ENCODE measurements at regions not wholly inside any gene's neighbourhood (a gene's known extent, or its start where the extent isn't known, plus 50 kb on each side); places are given as distances from the start of the nearest gene placed in this dataset.

GRCh38 chr5:155380480-155380879 is 366.9 kb downstream of the KIF4B start:
- ATAC-seq, result no peak
- no peak for TF ChIP-seq ARNTL (CRISPR knock-in tag; IDR thresholded peaks at IDR 0.05; ENCODE audit: borderline replicate concordance, low read depth)
- no peak for TF ChIP-seq BACH2 (CRISPR knock-in tag; IDR thresholded peaks at IDR 0.05; ENCODE audit: borderline replicate concordance)
- TF ChIP-seq TOX (CRISPR knock-in tag; IDR thresholded peaks at IDR 0.05; ENCODE audit: borderline replicate concordance), result no peak
- no peak for TF ChIP-seq ZNF70 (CRISPR knock-in tag; IDR thresholded peaks at IDR 0.05)
- TF ChIP-seq ZC3H10 (CRISPR knock-in tag; IDR thresholded peaks at IDR 0.05), result no peak
- no peak for TF ChIP-seq ZFP30 (CRISPR knock-in tag; IDR thresholded peaks at IDR 0.05)
- no peak for TF ChIP-seq PPARA (CRISPR knock-in tag; IDR thresholded peaks at IDR 0.05; ENCODE audit: borderline replicate concordance)
- no peak for TF ChIP-seq ZNF565 (CRISPR knock-in tag; conservative IDR thresholded peaks at IDR 0.05; ENCODE audit: low read depth)
- no peak for TF ChIP-seq ZFP3 (CRISPR knock-in tag; IDR thresholded peaks at IDR 0.05)
- TF ChIP-seq PATZ1 (CRISPR knock-in tag; IDR thresholded peaks at IDR 0.05; ENCODE audit: borderline replicate concordance), result no peak
- TF ChIP-seq TCF4 (CRISPR knock-in tag; IDR thresholded peaks at IDR 0.05; ENCODE audit: borderline replicate concordance), result no peak
- TF ChIP-seq ESRRG (CRISPR knock-in tag; IDR thresholded peaks at IDR 0.05), result no peak
- no peak for TF ChIP-seq CSDC2 (CRISPR knock-in tag; IDR thresholded peaks at IDR 0.05)
- no peak for TF ChIP-seq GLIS3 (CRISPR knock-in tag; IDR thresholded peaks at IDR 0.05)
- TF ChIP-seq RARB (CRISPR knock-in tag; IDR thresholded peaks at IDR 0.05), result no peak
- no peak for TF ChIP-seq OSR1 (CRISPR knock-in tag; IDR thresholded peaks at IDR 0.05)
- TF ChIP-seq ISL1 (CRISPR knock-in tag; IDR thresholded peaks at IDR 0.05), result no peak
- TF ChIP-seq CREB5 (CRISPR knock-in tag; IDR thresholded peaks at IDR 0.05; ENCODE audit: low read depth), result no peak
- TF ChIP-seq POU6F1 (CRISPR knock-in tag; IDR thresholded peaks at IDR 0.05; ENCODE audit: borderline replicate concordance, low read depth), result no peak

DNA sequence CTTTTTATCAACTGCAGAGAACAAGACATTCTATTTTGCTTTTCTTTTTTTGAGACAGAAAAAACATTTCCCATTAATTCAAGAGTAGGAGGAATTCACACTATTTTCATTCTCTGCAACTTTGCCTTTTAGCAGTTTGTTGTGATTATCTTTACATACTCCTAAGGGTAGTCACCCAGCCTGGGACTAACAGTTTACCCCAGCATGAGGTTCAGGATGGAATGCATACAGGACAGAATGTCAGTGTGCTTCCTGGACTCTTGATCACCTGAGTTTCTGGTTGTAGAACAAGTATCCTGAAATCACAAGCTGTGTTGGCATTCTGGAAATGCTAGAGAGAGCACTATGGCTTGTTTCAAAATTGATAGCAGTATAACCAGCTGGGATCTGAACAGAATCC is 368.1 kb downstream of the KIF4B start:
- TF ChIP-seq CSDC2 (CRISPR knock-in tag; IDR thresholded peaks at IDR 0.05) (no peak), ZNF565 (CRISPR knock-in tag; conservative IDR thresholded peaks at IDR 0.05; ENCODE audit: low read depth) (no peak), CREB5 (CRISPR knock-in tag; IDR thresholded peaks at IDR 0.05; ENCODE audit: low read depth) (no peak), PPARA (CRISPR knock-in tag; IDR thresholded peaks at IDR 0.05; ENCODE audit: borderline replicate concordance) (no peak), ZFP30 (CRISPR knock-in tag; IDR thresholded peaks at IDR 0.05) (no peak)
- no peak for ATAC-seq

DNA sequence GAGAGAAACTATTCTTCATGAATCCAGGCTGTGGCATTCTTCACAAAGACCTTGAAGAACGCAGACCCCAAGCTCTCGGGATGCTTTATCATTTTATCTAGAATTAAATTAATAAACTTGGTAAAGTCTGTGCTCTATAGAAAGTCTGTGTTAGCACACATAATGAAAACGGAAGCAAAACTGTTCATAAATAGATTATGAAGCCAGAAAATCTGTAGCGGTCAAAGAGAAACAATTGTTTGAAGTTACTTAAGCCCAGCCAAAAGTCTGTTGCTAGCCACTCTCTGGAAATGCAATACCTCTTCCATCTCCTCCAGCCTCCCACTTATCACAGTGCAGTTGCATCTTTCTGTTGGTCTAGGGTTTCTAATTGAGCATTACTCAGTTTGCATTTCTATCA is 375.9 kb downstream of the KIF4B start:
- ATAC-seq, result no peak
- TF ChIP-seq CREB5 (CRISPR knock-in tag; IDR thresholded peaks at IDR 0.05; ENCODE audit: low read depth), result no peak
- no peak for TF ChIP-seq RARB (CRISPR knock-in tag; IDR thresholded peaks at IDR 0.05)
- TF ChIP-seq ZC3H10 (CRISPR knock-in tag; IDR thresholded peaks at IDR 0.05), result no peak
- TF ChIP-seq ZFP3 (CRISPR knock-in tag; IDR thresholded peaks at IDR 0.05), result no peak
- no peak for TF ChIP-seq CSDC2 (CRISPR knock-in tag; IDR thresholded peaks at IDR 0.05)
- no peak for TF ChIP-seq ZNF565 (CRISPR knock-in tag; conservative IDR thresholded peaks at IDR 0.05; ENCODE audit: low read depth)
- no peak for TF ChIP-seq POU6F1 (CRISPR knock-in tag; IDR thresholded peaks at IDR 0.05; ENCODE audit: borderline replicate concordance, low read depth)
- TF ChIP-seq, protein P1, sequence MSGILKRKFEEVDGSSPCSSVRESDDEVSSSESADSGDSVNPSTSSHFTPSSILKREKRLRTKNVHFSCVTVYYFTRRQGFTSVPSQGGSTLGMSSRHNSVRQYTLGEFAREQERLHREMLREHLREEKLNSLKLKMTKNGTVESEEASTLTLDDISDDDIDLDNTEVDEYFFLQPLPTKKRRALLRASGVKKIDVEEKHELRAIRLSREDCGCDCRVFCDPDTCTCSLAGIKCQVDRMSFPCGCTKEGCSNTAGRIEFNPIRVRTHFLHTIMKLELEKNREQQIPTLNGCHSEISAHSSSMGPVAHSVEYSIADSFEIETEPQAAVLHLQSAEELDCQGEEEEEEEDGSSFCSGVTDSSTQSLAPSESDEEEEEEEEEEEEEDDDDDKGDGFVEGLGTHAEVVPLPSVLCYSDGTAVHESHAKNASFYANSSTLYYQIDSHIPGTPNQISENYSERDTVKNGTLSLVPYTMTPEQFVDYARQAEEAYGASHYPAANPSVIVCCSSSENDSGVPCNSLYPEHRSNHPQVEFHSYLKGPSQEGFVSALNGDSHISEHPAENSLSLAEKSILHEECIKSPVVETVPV (CRISPR knock-in tag; IDR thresholded peaks at IDR 0.05), result no peak
- TF ChIP-seq TCF4 (CRISPR knock-in tag; IDR thresholded peaks at IDR 0.05; ENCODE audit: borderline replicate concordance), result no peak
- no peak for TF ChIP-seq ESRRG (CRISPR knock-in tag; IDR thresholded peaks at IDR 0.05)
- TF ChIP-seq PATZ1 (CRISPR knock-in tag; IDR thresholded peaks at IDR 0.05; ENCODE audit: borderline replicate concordance), result no peak

All from SK-N-SH treated with all-trans-retinoic acid at 6 μM for 48 hours (cell line).